ENCODE measurements at regions not wholly inside any gene's neighbourhood (a gene's known extent, or its start where the extent isn't known, plus 50 kb on each side); places are given as distances from the start of the nearest gene placed in this dataset.

DNA sequence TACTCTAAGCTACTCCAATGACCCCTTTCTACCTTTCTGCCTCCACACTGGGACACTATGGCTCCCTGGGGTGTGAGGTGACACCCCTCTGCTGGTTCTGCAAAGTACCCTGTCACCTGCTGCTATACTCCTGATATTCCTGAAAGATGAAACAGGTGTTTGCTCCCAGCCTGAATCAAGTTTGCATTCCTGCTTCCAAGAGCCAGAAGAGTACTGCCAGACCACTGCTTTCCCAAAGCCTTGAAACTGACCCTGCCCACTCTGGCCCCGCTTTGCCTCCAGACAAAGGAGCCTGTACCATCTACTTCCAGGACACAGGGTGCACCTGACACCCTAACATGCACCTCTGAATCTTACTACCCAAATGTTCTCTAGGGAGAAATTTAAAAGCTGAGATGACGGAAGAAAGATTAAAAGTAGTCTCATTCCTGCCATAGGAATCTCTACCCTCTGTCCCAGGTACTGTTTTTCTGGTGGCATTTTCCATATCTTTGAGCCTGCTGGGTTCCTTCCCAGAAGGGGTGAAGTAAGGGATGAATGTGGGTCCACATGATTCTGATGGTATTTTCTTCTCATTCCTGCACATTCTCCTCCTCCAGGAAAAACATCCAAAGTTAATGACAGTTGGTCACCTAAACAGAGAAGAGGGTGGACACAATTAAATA, 70.3 kb upstream of the DUSP10 start:
- no peak for DNase-seq (ENCODE audit: low spot score)

DNA sequence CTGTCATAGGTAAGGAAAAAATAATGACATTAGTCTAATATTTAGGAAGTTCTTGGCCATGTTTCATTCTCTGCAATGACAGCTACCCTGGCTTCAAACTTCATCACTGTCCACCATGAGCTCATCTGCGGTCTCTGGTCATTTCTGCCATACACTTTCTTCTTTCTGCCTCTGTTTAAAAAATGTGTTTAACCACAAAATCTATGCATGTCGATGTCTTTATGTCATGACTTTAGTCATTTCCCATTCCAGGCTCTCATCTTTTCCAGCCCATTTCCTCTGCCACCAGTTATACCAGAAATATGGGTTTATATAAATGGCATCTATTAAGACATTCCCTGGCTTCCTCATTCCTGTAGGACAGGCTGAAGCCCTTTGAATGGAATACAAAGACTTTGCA, 68.5 kb upstream of the DUSP10 start:
- DNase-seq (ENCODE audit: low spot score) = no peak

DNA sequence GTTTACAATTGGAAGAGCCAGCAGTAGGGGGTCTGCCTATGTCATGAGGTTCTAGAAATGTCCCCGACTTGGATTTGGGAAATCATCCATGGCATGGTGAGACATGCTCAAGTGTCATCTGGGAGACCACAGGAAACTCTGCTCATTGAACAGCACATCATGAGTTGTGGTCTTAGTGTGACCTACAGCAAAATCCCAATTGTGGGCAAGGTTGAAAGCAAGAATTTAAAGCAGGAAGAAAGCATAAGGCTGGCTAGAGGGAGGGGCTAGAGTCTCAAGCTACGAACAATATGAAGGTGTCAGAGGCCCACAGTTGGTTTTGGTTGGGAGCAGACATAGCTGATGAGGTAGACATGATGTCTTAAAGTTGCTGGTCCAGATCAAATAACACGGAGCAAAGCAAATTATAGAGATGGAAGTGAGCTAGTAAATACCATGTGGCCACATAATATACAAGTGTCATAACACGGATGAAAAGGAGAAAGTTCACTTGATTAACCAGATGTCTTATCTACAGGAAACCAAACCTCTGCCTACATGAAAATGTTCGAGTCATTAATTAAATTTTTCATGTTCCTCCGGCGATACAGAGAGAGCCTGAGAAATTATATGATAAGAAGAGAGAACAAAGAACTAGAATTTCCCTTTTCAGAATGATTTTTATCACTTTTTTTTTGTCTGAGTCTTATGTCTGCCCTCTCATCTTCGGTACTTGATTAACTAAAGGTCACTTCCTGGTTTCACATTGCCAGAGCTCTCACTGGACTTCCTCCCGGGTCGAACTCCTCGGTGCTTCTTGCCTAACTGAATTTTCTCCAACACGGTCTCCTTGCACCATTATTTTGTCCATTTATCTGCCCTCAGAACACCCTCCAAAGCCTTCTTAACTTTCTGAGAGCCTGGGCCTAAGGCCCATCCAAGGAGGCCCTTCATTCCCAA, 67.5 kb upstream of the DUSP10 start:
- DNase-seq (ENCODE audit: low spot score) = no peak

DNA sequence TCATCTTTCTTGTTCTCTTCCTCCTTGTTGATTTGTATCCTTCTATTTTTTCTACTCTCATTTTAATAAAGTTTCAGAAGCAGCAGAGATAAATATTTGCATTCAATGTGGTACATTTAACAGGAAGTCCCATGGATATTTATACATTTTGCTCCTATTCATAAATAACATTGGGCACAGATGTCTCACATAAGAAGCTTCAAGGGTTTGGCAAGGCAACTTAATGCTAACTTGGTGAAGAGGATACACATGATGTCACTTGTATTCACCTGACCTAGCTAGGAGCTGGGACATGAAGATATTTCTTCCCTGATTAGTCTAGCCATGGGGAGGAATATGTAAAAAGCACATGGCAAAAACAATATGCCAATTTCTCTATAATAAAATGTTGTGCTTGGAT, 65.1 kb upstream of the DUSP10 start:
- DNase-seq (ENCODE audit: low spot score) = no peak

DNA sequence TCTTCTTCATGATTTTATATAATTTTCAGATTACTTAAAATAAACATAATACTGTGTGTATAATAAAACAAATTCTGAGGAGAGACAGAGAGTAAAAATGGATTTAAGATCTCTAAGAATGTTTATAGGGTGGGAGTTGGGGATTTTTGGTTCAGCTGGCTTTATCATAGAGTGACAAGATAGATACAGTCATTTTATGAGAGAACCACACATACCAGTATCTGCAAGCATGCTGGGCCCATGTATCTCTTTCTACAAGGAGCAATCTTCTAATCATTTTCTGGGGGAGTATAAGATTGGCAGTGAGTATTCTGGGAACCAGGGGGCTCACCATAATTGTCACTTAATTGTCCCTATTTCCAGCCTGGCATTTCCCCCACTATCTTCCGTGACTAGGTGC, 64.3 kb upstream of the DUSP10 start:
- no peak for DNase-seq (ENCODE audit: low spot score)

DNA sequence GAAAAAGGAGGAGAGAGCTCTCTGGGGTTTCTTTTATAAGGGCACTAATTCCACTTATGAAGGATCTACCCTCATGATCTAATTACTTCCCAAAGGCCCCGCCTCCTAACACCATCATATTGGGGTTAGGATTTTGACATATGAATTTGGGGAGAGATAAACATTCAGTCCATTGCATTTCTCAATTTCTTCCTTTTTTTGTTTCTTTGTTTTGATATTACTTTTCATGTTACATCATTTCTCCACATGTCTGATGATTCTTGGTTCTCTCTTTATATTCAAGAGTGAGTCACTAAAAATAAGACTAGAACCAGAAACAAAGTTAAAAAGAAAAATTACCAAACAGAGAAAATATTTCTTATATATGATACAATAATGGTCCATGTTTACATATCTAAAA, 63.2 kb upstream of the DUSP10 start:
- no peak for DNase-seq (ENCODE audit: low spot score)

DNA sequence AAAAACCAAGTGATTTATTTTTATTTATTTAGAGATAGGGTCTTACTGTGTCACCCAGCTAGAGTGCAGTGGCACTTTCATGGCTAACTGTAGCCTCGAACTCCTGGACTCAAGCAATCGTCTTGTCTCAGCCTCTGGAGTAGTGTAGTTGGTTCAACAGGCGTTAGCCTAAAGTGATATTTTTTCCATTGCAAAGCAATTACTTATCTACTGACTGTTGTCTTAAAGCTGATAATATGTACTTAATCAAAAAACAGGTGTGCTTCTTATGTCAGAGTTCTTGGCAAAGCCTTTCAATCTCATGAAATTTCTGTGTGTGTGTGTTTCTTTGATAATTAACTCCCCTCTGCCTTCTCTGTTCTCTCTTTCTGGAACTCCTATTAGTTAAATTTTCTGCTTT, 62.4 kb upstream of the DUSP10 start:
- no peak for DNase-seq (ENCODE audit: low spot score)

DNA sequence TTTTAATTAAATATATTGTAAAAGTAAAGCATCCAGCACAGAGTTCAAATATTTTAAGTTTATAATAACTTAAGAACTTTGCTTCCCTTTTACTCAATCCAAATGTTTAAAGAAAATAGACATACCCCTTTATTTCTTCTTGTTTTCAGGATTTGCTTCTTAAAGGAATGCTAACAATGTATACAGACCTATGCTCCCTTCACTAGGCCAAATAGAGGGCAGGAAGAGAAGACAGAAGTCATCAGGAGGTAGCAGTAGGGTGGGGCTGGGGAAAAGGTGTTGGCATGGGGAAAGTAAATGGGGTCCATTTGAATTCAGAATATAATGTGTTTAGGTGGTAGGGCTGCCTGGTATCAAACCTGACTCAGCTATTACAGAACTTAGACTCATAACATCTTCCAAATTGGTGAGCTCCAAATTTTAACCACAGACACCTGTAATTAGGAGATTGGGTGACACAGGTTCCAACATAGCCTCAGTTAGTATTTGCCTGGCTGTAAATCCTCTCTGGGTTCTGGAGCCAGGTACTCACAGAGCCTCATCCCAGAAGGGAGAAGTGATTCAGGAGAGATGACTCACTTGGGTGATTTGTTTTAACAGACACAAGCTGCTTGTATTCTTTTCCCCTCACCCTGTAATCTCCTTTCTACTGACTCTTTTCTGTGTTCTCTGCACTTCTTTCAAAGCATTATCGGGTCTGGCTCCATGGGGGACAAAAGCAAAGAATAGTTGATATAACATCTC, 60.1 kb upstream of the DUSP10 start:
- DNase-seq (ENCODE audit: low spot score) = no peak

DNA sequence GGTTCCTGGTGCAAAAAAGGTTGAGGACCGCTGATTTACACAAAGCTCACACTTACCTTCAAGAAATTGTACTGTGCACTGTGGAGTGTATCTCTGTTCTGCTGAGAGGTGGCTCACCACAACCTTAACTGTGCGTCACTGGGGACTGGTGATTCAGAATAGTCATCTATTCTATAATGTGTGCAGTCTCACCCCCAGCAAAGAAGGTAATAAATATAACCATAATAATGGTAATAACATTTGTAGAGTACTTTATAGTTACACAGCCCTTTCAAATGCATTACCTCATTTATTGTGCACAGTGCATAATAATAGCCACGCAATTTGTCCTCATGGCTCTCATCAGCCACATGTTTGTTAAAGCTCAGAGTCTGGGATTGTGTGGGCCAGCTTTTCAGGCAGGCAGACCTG, 59.4 kb upstream of the DUSP10 start:
- DNase-seq (ENCODE audit: low spot score) = peak; percentile 13

DNA sequence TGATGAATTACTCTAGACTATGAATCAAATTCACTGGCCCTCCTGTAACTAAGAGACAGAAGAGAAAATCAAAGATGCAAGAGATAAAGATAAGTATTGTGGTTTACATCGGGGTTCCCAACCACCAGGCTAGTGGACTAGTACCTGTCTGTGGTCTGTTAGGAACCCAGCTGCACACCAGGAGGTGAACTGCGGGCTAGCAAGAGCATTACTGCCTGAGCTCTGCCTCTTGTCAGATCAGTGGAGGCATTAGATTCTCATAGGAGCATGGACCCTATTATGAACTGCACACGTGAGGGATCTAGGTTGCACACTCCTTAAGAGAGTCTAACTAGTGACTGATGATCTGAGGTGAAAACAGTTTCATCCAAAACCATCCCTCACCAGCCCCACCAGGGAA, 58.9 kb upstream of the DUSP10 start:
- no peak for DNase-seq (ENCODE audit: low spot score)

DNA sequence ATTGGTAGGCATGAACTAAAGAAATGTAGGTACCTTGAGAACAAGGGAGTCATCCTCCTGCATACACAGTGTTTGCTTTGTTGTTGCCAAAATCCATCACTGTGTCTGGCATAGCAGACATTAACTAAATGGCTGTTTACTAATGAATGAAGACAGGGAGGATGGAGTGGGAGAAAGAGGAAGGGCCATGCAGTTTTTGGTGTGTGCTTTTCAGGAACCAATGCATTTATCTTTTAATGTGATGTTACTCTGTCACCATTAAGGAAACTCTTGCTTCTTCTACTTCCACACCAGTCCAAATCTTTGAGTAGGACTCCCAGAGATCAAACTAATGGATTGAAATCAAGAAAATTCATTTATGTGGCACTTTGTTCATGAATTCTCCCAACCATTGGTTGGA, 55.6 kb upstream of the DUSP10 start:
- DNase-seq (ENCODE audit: low spot score) = no peak

DNA sequence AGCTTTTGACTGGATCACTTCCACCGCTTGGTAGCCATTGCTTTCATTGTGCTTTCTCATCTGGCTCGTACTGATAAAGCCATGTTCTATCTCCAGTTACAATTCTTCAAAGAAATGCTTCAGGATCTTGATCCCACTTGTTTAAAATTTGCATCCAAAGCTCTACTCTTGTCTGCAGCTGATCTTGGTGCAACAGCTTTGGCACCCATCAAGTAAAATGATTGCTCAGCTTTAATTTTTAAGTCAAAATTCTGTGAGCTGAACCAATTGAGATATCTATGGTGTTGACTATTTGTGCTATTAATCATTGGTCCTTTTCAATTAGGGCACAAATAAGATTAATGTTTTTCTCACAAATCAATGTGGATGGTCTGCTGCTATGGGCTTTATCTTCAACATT, 54.8 kb upstream of the DUSP10 start:
- no peak for DNase-seq (ENCODE audit: low spot score)

DNA sequence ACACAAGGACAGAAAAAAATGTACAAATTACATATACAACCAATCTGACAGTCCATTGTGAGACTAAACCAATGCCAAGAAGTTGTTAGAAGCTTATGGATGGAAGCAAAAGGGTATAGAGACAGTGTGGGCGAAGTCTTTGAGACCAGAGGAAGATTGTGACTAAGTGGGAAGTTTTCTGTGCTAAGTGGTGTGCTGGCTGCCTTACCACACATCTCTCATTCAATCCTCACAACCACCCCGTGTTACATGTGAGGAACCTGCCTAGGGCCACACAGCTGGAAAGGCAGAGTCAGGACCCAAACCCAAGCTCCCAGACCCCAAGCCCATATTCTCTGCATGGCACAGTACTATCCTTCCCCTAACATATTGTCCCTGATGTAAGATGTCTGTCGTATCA, 53.5 kb upstream of the DUSP10 start:
- no peak for DNase-seq (ENCODE audit: low spot score)

DNA sequence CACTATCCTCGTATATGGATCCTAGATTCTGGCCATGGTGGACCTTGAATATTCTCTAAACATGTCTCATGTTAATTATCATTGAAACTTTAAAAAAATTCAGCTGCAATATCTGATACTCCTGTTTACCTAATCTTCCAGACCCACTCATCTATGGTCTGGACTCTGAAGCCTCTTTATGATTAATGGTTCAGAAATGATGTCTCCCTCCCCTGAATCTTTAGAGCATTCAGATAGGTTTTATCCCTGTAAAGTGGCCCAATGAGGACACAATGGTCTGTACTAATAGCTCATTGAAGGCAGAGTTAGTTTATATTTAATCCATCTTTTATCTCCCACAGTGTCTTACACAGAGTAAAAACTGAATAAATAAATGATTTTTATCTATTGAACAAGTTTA, 53.0 kb upstream of the DUSP10 start:
- no peak for DNase-seq (ENCODE audit: low spot score)

DNA sequence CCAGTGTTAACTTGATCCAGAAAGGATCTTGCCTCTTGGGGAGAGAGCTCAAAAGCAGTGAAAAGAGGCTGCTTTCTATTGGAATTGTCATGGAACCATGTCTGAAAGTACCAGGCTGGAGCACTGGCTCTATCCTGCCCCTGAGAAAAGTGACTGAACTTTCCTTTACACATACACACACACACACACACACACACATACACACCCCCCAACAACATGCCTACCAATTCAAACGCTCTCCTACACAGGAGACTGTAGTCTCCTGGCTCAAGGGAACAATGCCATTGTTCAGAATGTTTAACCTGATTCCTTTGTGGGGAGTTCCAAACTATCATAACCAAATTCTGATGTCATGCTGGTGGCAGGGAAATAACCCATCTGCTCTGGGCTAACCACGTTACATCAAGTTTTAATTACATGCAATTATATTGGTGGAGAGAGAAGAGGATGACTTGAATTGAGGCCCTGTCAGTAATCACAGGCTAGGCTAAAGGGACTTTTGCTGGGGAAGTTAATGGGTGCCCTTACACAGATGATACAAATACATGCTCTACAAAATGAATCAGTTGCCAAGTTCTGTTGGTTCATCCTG, 52.3 kb upstream of the DUSP10 start:
- DNase-seq (ENCODE audit: low spot score) = peak; percentile 46

DNA sequence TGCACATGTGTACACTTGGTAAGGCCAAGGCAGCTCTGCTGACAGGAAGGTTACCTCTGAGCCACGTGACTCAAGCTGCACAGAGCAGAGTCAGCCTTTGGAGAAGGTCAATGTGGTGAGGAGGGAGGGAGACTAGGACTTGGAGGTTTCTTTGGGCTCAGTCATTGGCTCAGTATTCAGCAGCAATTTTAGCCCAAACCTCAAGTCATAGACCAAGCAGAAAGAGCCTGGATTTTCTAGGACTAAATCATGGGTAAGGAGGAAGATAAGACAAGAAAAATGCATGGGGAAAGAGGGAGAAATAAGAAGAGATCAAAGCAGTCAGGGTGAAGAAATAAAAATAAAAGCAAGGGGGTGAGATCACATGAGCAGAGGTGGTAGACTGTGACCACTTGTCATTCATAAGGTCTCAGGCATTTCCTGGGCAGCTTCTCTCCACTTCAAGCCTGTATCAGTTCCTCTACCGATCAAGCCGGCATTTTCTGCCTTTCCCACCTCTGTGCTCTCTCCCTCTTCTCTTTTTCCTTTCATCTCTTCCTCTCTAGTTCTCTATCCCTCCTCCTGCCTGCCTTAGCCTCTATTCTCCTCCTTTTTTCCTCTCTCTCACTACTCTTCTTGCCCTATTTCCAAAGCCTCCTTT, 51.7 kb upstream of the DUSP10 start:
- peak; percentile 28 for DNase-seq (ENCODE audit: low spot score)

DNA sequence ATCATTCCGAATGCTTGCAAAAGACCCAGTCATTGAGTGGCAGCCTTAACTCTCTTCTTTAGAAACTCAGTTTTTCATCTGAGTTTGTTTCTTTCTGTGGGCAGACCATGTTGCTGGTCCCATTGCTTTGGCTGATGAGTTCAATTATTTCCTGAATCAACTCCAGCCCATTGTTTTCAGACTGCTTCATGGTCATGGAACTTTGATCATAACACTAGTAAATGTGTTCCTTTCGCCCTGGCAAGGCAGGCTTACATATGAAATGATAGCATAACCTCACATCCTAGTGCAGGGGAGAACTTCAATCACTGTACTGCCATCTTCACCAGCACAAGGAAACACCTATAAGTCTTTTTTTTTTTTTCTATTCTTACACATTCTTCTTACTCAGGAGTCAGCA, 50.0 kb upstream of the DUSP10 start:
- no peak for DNase-seq (ENCODE audit: low spot score)
